ENCODE measurements at regions not wholly inside any gene's neighbourhood (a gene's known extent, or its start where the extent isn't known, plus 50 kb on each side); places are given as distances from the start of the nearest gene placed in this dataset.

GRCh38 chr3:154794391-154794790 lies 285.7 kb upstream of the MME start:
- TF ChIP-seq CTCF (IDR thresholded peaks at IDR 0.05; ENCODE audit: low read length) (no peak), EZH2 (IDR thresholded peaks at IDR 0.05; ENCODE audit: borderline replicate concordance, low read length) (no peak)

Measured in OCI-LY1 (cell line).